ENCODE measurements at regions not wholly inside any gene's neighbourhood (a gene's known extent, or its start where the extent isn't known, plus 50 kb on each side); places are given as distances from the start of the nearest gene placed in this dataset.

- Histone ChIP-seq H3K4me1 (no peaks in the 10 kb centered on the region), H3K27me3 (peaks cover 0 to 3% of the 10 kb centered on the region in 2 donors), H3K4me3 (no peak overlapping the region), H3K9me3 (peaks cover 0 to 10% of the 10 kb centered on the region in 2 donors), H3K27ac (no peak overlapping the region), H3K36me3 (no peaks in the 10 kb centered on the region)
- no peak for DNase-seq (ENCODE audit: low spot score in 2 of 2)
- TF ChIP-seq POLR2AphosphoS5 (IDR thresholded peaks at IDR 0.05): no peak
- no peak for TF ChIP-seq POLR2A (IDR thresholded peaks at IDR 0.05)
- no peak for TF ChIP-seq CTCF (IDR thresholded peaks at IDR 0.05)
- intact Hi-C loops (cut with DNase I; ENCODE audit: low total_unique reads): no loop called here
These were observed 857.3 kb downstream of the GALR1 start for GRCh38 chr18:78106946-78107345.

- H3K36me3 ChIP-seq: no peaks in the 10 kb centered on the region
- peaks cover 0 to 3% of the 10 kb centered on the region in 2 donors for H3K27me3 ChIP-seq
- TF ChIP-seq POLR2A (IDR thresholded peaks at IDR 0.05) (no peak), POLR2AphosphoS5 (IDR thresholded peaks at IDR 0.05) (no peak), CTCF (IDR thresholded peaks at IDR 0.05) (no peak)
- intact Hi-C loops (cut with DNase I; ENCODE audit: low total_unique reads): no loop called here
- H3K4me1 ChIP-seq: no peaks in the 10 kb centered on the region
- no peak for DNase-seq (ENCODE audit: low spot score in 2 of 2)
- no peak overlapping the region for H3K27ac ChIP-seq
- H3K9me3 ChIP-seq: peaks cover 0 to 8% of the 10 kb centered on the region in 2 donors
- H3K4me3 ChIP-seq: no peak overlapping the region
These were observed 857.7 kb downstream of the GALR1 start for GRCh38 chr18:78107363-78107762.

- TF ChIP-seq POLR2A (IDR thresholded peaks at IDR 0.05) (no peak), CTCF (IDR thresholded peaks at IDR 0.05) (no peak), POLR2AphosphoS5 (IDR thresholded peaks at IDR 0.05) (no peak)
- intact Hi-C loops (cut with DNase I; ENCODE audit: low total_unique reads): no loop called here
- H3K27me3 ChIP-seq: peaks cover 0 to 3% of the 10 kb centered on the region in 2 donors
- no peaks in the 10 kb centered on the region for H3K4me1 ChIP-seq
- no peak overlapping the region for H3K4me3 ChIP-seq
- no peak overlapping the region for H3K27ac ChIP-seq
- H3K36me3 ChIP-seq: no peaks in the 10 kb centered on the region
- no peaks in the 10 kb centered on the region for H3K9me3 ChIP-seq
- no peak for DNase-seq (ENCODE audit: low spot score in 2 of 2)
These were observed 858.9 kb downstream of the GALR1 start for GRCh38 chr18:78108554-78108953.

- Histone ChIP-seq H3K9me3 (peaks cover 0 to 5% of the 10 kb centered on the region in 2 donors), H3K36me3 (no peaks in the 10 kb centered on the region), H3K27me3 (peaks cover 0 to 3% of the 10 kb centered on the region in 2 donors), H3K4me1 (no peaks in the 10 kb centered on the region), H3K4me3 (no peak overlapping the region), H3K27ac (no peak overlapping the region)
- intact Hi-C loops (cut with DNase I; ENCODE audit: low total_unique reads): no loop called here
- TF ChIP-seq POLR2AphosphoS5 (IDR thresholded peaks at IDR 0.05) (no peak), CTCF (IDR thresholded peaks at IDR 0.05) (no peak), POLR2A (IDR thresholded peaks at IDR 0.05) (no peak)
- no peak for DNase-seq (ENCODE audit: low spot score in 2 of 2)
These were observed 863.7 kb downstream of the GALR1 start for GRCh38 chr18:78113136-78113939.

GRCh38 chr18:78113940-78114251 lies 864.2 kb downstream of the GALR1 start:
- intact Hi-C loops (cut with DNase I; ENCODE audit: low total_unique reads): no loop called here
- H3K4me1 ChIP-seq: no peaks in the 10 kb centered on the region
- H3K9me3 ChIP-seq: peaks cover 0 to 7% of the 10 kb centered on the region in 2 donors
- peaks cover 0 to 3% of the 10 kb centered on the region in 2 donors for H3K27me3 ChIP-seq
- H3K4me3 ChIP-seq: no peak overlapping the region
- DNase-seq (ENCODE audit: low spot score in 2 of 2): no peak
- TF ChIP-seq CTCF (IDR thresholded peaks at IDR 0.05): no peak
- TF ChIP-seq POLR2AphosphoS5 (IDR thresholded peaks at IDR 0.05): no peak
- TF ChIP-seq POLR2A (IDR thresholded peaks at IDR 0.05): no peak
- H3K36me3 ChIP-seq: no peaks in the 10 kb centered on the region
- no peak overlapping the region for H3K27ac ChIP-seq
